Activated CD8-positive, alpha-beta T cell treated with anti-CD3 and anti-CD28 coated beads for 36 hours (primary cell): ENCODE measurements at regions not wholly inside any gene's neighbourhood (a gene's known extent, or its start where the extent isn't known, plus 50 kb on each side); places are given as distances from the start of the nearest gene placed in this dataset.

Experiments
- ATAC-seq: fragments of 200-7000 bp; cut with Tn5 transposase; one replicate; pipeline ENCODE4 v1.10.0; 2021; ENCODE audit warnings: mild to moderate bottlenecking, moderate library complexity
- CTCF ChIA-PET: fragments of 350-600 bp; sonication (Branson Sonifier 250); formaldehyde crosslinking; loops from one replicate; lab custom pipeline; 2021; ENCODE audit warnings: antibody characterized with exemption; lab: Charles Lee
- POLR2A ChIA-PET: fragments of 350-600 bp; sonication (Branson Sonifier 250); formaldehyde crosslinking; loops from one replicate; lab custom pipeline; 2021; ENCODE audit warnings: antibody characterized with exemption; lab: Charles Lee
- DNase-seq: peaks from one replicate; pipeline ENCODE4 v3.0.0-alpha.2; 2020
- H3K27ac Mint-ChIP-seq: one replicate; pipeline ENCODE4 v1.8.0; 2021; ENCODE audit warnings: mild to moderate bottlenecking, mixed read lengths
- H3K27me3 Mint-ChIP-seq: one replicate; pipeline ENCODE4 v1.8.0; 2021; ENCODE audit warnings: mixed read lengths
- H3K36me3 Mint-ChIP-seq: one replicate; pipeline ENCODE4 v1.8.0; 2021; ENCODE audit warnings: low read depth, mixed read lengths
- H3K4me1 Mint-ChIP-seq: one replicate; pipeline ENCODE4 v1.8.0; 2021; ENCODE audit warnings: low read depth, mixed read lengths
- H3K4me3 Mint-ChIP-seq: one replicate; pipeline ENCODE4 v1.8.0; 2021; ENCODE audit warnings: mild to moderate bottlenecking, moderate library complexity, mixed read lengths
- H3K9me3 Mint-ChIP-seq: one replicate; pipeline ENCODE4 v1.8.0; 2021; ENCODE audit warnings: mixed read lengths
- CTCF ChIP-seq: fragments of 200-600 bp; IDR thresholded peaks from one replicate; pipeline ENCODE4 v1.8.0; 2022; ENCODE audit warnings: antibody characterized with exemption, mild to moderate bottlenecking
- intact Hi-C: fragments of 100-400 bp; cut with micrococcal nuclease; formaldehyde crosslinking; loops from one replicate; pipeline ENCODE4 v1.10.0; 2022

- DNase-seq (no peak), ATAC-seq (no peak)
- TF ChIP-seq CTCF = no peak
- POLR2A ChIA-PET = no interaction called here
- Mint-ChIP-seq H3K9me3 (no peaks in the 10 kb centered on the region), H3K4me1 (no peaks in the 10 kb centered on the region), H3K4me3 (no peak overlapping the region), H3K27ac (no peak overlapping the region), H3K36me3 (no peaks in the 10 kb centered on the region), H3K27me3 (no peaks in the 10 kb centered on the region)
- intact Hi-C loops = no loop called here
- CTCF ChIA-PET = no interaction called here
Observed at GRCh38 chr3:107028086-107028485, 349.2 kb upstream of the CCDC54 start.

GRCh38 chr3:107028626-107029025 is 348.6 kb upstream of the CCDC54 start:
- no peaks in the 10 kb centered on the region for H3K36me3 Mint-ChIP-seq
- no peak for DNase-seq
- H3K9me3 Mint-ChIP-seq = no peaks in the 10 kb centered on the region
- ChIA-PET POLR2A (no interaction called here), CTCF (no interaction called here)
- H3K4me3 Mint-ChIP-seq = no peak overlapping the region
- no peaks in the 10 kb centered on the region for H3K27me3 Mint-ChIP-seq
- H3K4me1 Mint-ChIP-seq = no peaks in the 10 kb centered on the region
- no peak for TF ChIP-seq CTCF
- intact Hi-C loops = no loop called here
- ATAC-seq = no peak
- H3K27ac Mint-ChIP-seq = no peak overlapping the region

- no peak for DNase-seq
- ChIA-PET CTCF (no interaction called here), POLR2A (no interaction called here)
- Mint-ChIP-seq H3K9me3 (peaks cover 1% of the 10 kb centered on the region), H3K4me3 (no peak overlapping the region), H3K36me3 (no peaks in the 10 kb centered on the region), H3K27me3 (no peaks in the 10 kb centered on the region), H3K27ac (no peak overlapping the region), H3K4me1 (no peaks in the 10 kb centered on the region)
- no peak for ATAC-seq
- no peak for TF ChIP-seq CTCF
- intact Hi-C loops = no loop called here
Observed at GRCh38 chr3:107032111-107032510, 345.1 kb upstream of the CCDC54 start.

GRCh38 chr3:107034142-107034541 is 343.1 kb upstream of the CCDC54 start:
- intact Hi-C loops = no loop called here
- CTCF ChIA-PET = no interaction called here
- POLR2A ChIA-PET = no interaction called here
- H3K27ac Mint-ChIP-seq = no peak overlapping the region
- no peaks in the 10 kb centered on the region for H3K4me1 Mint-ChIP-seq
- no peak for TF ChIP-seq CTCF
- H3K27me3 Mint-ChIP-seq = no peaks in the 10 kb centered on the region
- DNase-seq = no peak
- no peak overlapping the region for H3K4me3 Mint-ChIP-seq
- H3K9me3 Mint-ChIP-seq = peaks cover 1% of the 10 kb centered on the region
- H3K36me3 Mint-ChIP-seq = no peaks in the 10 kb centered on the region
- no peak for ATAC-seq

GRCh38 chr3:107035176-107035575 is 342.1 kb upstream of the CCDC54 start:
- TF ChIP-seq CTCF = no peak
- POLR2A ChIA-PET = no interaction called here
- no peaks in the 10 kb centered on the region for H3K36me3 Mint-ChIP-seq
- no peaks in the 10 kb centered on the region for H3K27me3 Mint-ChIP-seq
- DNase-seq = no peak
- intact Hi-C loops = no loop called here
- no peaks in the 10 kb centered on the region for H3K4me1 Mint-ChIP-seq
- CTCF ChIA-PET = no interaction called here
- H3K9me3 Mint-ChIP-seq = peaks cover 1% of the 10 kb centered on the region
- H3K27ac Mint-ChIP-seq = no peak overlapping the region
- ATAC-seq = no peak
- no peak overlapping the region for H3K4me3 Mint-ChIP-seq
